GM12872 (cell line): ENCODE measurements at regions not wholly inside any gene's neighbourhood (a gene's known extent, or its start where the extent isn't known, plus 50 kb on each side); places are given as distances from the start of the nearest gene placed in this dataset.

Experiments used
- CTCF ChIP-seq: IDR thresholded peaks from 3 replicates; pipeline ENCODE4 v1.5.1; 2011; ENCODE audit warnings: low read depth, mild to moderate bottlenecking, low read length, moderate library complexity; ENCODE audit not compliant: insufficient read depth

GRCh38 chr2:120405759-120406099, 59.8 kb downstream of the INHBB start:
- TF ChIP-seq CTCF: no peak

GRCh38 chr2:120406566-120406965, 60.6 kb downstream of the INHBB start:
- no peak for TF ChIP-seq CTCF

GRCh38 chr2:120410487-120410886, 64.6 kb downstream of the INHBB start:
- TF ChIP-seq CTCF: no peak

- TF ChIP-seq CTCF: no peak
Observed at GRCh38 chr2:120415060-120415459, 69.1 kb downstream of the INHBB start.

- TF ChIP-seq CTCF: no peak
Observed at GRCh38 chr2:120415728-120416509, 70.0 kb downstream of the INHBB start.

- TF ChIP-seq CTCF: no peak
Observed at GRCh38 chr2:120418174-120418787, 72.3 kb downstream of the INHBB start.

- TF ChIP-seq CTCF: no peak
Observed at GRCh38 chr2:120419073-120419472, 73.1 kb downstream of the INHBB start.
